NCI-H345 treated with DMSO at 0.1 percent for 48 hours (cell line): ENCODE measurements at regions not wholly inside any gene's neighbourhood (a gene's known extent, or its start where the extent isn't known, plus 50 kb on each side); places are given as distances from the start of the nearest gene placed in this dataset.

Source experiments
- DNase-seq: peaks from one replicate; lab custom pipeline; 2025; ENCODE audit not compliant: unreplicated experiment; lab: John Stamatoyannopoulos, UW

DNA sequence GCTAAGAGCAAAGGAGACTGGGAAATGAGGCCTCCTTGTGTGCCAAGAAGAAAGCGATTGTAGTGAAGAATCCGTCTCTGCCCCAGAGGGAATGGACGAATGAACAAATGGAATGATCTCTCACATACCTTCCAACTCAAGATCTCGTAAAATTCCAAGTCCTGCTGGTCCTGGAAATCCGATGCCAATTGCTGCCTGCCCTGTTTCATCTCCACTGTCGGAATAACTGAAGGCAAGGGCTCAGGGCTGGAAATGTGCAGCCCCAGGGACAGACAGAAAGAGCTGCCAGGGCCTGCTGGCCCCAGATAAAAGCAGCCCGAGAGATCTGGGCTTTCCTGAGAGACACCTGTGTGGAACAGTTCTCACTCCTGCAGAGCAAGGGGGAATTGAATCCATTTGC is 120.9 kb downstream of the MN1 start:
- DNase-seq: no peak

DNA sequence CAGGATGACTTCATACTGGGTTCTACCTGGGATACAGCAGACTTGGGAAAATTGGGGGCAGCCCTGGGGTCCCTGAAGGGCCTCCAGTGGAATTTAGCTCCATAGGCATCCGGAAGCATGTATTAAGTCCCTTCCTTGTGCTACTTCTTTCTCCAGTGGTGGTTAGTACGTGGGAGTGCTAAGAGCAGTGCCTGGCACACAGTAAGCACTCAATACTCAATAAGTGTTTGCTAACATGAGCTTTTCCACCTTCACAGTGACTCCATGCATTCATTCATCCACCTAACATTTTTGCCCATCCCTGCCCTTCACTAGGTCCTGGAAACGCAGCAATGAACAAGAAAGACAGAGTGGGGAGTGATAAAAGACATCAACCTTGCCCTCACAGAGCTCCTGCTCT is 120.5 kb downstream of the MN1 start:
- no peak for DNase-seq

DNA sequence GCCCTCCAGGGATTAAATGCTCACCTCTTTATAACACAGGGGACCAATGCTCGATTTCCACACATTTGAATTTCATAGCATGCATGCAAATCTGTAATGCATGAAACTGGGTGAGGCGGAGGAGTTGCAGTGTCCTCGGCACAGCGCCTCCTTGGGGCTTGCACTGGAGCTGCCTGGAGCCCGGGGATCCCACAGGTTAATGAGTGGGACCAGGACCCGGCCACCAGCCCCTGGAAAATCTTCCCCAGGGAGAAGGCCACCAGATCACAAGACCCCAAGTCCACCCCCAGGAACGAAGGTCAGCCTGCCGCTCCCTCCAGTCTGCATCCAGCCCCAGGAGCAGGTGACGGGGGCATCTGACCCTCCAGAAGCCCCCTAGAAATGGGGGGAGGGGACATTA is 119.1 kb downstream of the MN1 start:
- DNase-seq: no peak

DNA sequence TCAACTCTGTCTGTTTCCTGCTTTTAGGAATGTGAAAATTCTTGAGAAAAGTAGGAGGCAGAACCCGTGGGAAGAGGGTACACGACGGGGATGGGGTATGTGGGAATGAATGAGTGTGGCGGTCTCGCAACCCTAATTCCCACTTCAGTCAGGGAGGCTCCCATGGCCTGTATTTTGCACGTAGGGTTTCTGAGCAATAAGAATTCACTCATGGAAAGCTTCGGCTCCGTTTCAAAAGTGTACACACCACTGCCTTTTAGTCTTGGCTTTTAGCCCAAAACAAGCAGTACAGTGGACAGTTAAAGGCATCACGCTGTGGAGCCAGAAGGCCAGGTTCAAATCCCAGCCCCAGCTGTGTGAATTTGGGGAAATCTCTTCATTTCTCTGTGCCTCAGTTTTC is 116.7 kb downstream of the MN1 start:
- no peak for DNase-seq

DNA sequence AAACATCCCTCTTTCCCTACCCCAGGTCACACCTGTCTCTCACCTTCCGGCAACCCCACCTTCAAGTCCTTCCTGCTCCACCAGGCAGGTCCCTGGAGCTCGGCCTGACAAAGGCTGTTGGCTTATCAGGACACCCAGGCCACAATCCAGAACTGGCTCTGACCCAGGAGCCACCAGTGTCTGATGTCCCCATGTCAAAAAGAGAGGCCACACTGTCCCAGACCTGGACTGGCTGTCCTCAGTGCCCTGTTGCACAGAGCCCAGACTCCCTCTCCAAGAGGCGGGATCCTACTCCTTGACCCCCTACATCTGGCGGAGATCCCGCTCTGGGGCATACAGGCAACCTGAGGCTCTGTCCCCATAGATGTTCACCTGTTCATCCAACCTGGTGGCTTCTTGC is 116.0 kb downstream of the MN1 start:
- DNase-seq: no peak

DNA sequence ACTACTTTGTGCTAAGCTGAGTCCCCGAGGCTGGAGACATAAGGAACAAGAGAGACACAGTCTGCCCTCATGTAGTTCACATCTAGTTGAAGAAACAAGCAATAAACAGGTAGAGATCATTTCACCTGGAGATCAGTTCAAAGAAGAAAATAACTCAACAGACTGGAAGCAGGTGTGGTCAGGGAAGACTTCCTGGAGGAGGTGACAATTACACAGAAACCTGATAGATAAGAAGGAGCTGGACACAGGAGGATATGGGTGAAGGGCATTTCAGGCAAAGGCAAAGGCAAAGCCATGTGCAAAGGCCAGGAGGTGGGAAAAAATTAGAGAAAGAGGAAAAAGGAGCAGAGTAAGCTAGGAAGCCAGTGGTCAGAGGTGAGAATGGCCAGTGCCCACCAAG is 115.6 kb downstream of the MN1 start:
- DNase-seq: no peak

DNA sequence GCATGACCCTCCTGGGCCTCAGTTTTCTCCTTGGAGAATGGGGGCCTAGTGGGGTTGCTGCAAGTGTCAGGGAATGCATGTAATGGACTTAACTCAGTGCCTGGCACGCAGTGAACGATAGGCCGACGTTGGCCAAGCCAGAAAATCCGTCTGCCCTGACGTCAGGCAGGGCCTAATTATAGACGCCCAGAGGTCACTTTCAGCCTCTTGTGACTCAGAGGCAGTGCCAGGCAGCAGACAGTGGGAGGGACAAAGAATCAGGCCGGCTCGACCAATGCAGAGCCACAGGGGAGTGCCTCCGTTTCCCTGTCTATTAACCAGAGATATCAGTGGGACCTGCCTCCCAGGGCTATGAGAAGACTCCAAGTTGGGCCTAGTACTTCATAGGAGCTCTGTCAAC is 115.0 kb downstream of the MN1 start:
- DNase-seq: no peak

DNA sequence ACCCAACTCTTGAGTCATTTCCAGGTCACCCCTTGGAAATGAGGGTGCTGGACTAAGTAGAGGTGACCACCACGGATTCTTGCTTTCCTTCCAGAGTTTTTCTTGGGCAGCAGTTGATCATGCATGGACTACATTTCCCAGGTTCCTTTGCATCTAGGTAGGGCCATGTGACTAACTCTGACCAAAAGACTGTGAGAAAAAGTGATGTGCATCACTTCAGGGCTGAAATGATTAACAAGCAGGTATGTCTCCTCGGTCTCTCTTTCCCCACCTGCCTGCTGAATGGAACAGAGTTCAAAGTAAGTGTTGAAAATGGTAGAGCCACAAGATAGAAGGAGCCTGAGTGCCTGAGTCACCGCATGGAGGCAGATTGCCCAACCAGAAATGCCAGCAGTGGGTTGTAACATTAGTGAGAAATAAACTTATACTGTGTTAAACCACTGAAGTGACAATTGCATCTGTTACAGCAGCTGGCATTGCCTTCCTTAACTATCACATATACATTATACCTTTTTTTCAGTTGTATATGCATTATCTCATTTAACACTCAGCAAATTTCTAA is 113.5 kb downstream of the MN1 start:
- no peak for DNase-seq

DNA sequence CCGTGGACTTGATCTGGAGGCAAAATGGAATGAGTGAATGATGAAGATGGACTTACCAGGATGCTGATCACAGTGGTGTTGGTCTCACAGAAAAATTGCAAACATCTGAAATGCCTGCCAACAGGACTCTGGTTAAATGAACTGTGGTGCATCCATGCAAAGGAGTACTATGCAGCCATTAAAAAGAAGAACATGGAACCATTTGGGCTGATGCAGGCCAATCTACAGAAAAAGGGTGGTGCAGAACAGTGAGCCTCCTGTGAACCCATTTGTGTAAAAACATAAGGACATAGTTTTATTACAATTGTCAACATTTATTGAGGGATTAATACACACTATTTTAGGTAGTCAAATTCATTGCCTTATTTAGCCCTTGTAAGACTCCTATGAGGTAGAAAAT is 111.9 kb downstream of the MN1 start:
- DNase-seq: no peak

DNA sequence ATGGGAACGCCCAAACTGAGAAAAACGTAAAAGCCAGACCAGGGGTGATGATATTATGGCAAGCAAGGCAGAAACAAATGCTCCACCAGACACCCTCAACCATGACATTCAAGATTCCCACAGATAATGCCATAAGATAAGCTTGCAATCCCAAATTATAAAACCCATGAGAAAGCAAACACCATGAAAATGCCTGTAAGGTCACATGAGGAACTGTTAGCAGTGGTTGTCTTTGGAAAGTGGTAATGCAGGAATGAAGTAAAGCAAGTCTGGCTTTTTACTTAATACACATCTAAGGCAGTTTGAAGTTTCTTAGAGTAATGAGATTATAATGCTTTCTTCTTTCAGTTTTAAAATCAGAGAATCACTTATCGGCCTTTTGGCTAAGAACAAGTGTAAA is 111.0 kb downstream of the MN1 start:
- DNase-seq: no peak

DNA sequence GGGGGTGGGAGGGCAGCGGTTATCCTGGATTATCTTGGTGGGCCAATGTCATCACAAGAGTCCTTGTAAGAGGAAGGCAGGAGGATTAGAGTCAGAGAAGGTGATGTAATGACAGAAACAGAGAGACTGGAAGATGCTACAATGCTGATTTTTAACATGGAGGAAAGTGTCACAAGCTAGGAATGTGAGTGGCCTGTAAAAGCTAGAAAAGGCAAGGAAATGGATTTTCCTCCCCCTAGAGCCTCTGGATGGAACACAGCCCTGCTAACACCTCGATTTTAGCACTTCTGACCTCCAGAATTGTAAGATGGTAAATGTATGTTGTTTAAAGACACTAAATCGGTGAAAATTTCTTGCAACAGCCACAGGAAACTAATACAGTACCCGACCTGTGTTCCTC is 109.3 kb downstream of the MN1 start:
- no peak for DNase-seq

DNA sequence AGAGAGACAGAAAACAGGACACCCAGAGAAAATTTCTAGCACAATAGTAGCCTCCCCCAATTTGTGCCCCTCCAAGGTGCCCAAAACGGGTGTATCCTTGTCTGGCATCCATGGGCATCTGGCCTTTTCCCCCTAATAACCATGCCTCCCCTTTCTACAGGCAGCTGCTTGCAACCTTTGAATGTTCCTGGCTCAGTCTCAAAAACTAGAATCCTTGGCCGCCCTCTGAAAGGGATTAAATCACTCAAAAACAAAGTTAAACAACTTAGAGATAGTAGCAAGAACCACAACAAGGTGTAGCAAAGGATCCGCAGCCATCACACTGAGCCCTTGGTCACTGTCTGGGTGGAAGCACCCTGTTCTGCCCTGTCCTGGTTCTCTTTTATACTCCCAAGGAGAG is 105.6 kb downstream of the MN1 start:
- no peak for DNase-seq

DNA sequence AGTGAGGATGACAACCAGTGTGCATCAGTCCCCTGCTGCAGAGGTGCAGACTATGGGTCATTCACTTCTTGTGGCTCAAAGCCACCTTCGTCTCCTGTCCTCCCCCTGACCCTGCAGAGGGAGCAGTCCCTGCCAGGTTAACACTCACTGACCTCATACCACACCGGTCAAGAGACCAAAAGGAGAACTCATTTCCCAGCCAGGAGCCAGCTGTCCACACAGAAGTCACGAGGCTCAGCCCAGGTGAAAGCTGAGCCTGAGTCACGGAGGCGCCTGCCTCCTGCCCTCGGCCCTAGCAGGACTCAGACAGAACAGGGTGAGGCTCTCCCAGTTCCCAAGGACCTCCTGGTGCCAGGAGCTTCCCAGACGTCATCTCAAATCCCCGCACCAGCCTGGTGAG is 103.7 kb downstream of the MN1 start:
- no peak for DNase-seq
